PC-9 (cell line): ENCODE measurements at regions not wholly inside any gene's neighbourhood (a gene's known extent, or its start where the extent isn't known, plus 50 kb on each side); places are given as distances from the start of the nearest gene placed in this dataset.

ENCODE experiments used
- CTCF ChIP-seq: fragments of 200-600 bp; sonication (generic); conservative IDR thresholded peaks from 2 replicates; pipeline ENCODE4 v1.6.1; 2017; ENCODE audit warnings: mixed run types, antibody characterized with exemption, mild to moderate bottlenecking, moderate library complexity
- EZH2 ChIP-seq: fragments of 200-600 bp; sonication (generic); IDR thresholded peaks from 2 replicates; pipeline ENCODE4 v1.8.0; 2017; ENCODE audit warnings: antibody characterized with exemption, low read depth

DNA sequence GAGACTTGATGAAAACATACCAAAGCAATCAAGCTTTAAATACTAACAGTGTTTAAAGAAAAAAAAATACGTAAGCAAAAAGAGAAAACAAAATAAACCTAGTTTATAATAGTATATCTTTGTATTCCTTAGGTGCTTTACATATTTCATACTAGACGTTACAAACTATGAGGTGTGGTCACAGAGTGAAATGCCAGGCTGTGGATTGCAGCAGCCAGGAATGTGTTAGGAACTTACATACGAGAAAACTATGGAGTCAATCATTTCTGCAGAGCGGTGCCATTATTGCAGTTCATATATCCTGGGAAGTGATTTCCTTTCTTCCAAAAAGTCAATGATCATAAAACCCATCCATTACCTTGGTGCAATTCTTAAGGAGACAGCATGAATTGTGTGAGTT, 443.6 kb upstream of the GRAMD2B start:
- no peak for TF ChIP-seq CTCF
- TF ChIP-seq EZH2 = no peak
